H9 (cell line): ENCODE measurements at regions not wholly inside any gene's neighbourhood (a gene's known extent, or its start where the extent isn't known, plus 50 kb on each side); places are given as distances from the start of the nearest gene placed in this dataset.

Source experiments
- DNase-seq: peaks from one replicate; pipeline ENCODE4 v3.0.0-alpha.2; 2017
- H2AFZ ChIP-seq: one replicate; pipeline ENCODE4 v1.6.1; 2013; ENCODE audit warnings: mild to moderate bottlenecking, low read length, control low read depth, moderate library complexity
- H2AK5ac ChIP-seq: 2 replicates; pipeline ENCODE4 v1.6.1; 2013; ENCODE audit warnings: low read length, control low read depth, mixed read lengths; ENCODE audit not compliant: insufficient read length
- H2BK120ac ChIP-seq: one replicate; pipeline ENCODE4 v1.6.1; 2013; ENCODE audit warnings: low read depth, mild to moderate bottlenecking, low read length, control low read depth, inconsistent platforms; ENCODE audit not compliant: poor library complexity, severe bottlenecking
- H2BK12ac ChIP-seq: 2 replicates; pipeline ENCODE4 v1.6.1; 2013; ENCODE audit warnings: low read length, control low read depth, mixed read lengths, low read depth; ENCODE audit not compliant: insufficient read length
- H2BK15ac ChIP-seq: 2 replicates; pipeline ENCODE4 v1.6.1; 2013; ENCODE audit warnings: low read depth, low read length, control low read depth
- H2BK20ac ChIP-seq: one replicate; pipeline ENCODE4 v1.6.1; 2013; ENCODE audit warnings: low read depth, mild to moderate bottlenecking, low read length, control low read depth, inconsistent platforms; ENCODE audit not compliant: poor library complexity, severe bottlenecking
- H2BK5ac ChIP-seq: 2 replicates; pipeline ENCODE4 v1.6.1; 2013; ENCODE audit warnings: low read length, control low read depth, mixed read lengths; ENCODE audit not compliant: insufficient read length
- H3K14ac ChIP-seq: 2 replicates; pipeline ENCODE4 v1.6.1; 2013; ENCODE audit warnings: low read length, control low read depth; ENCODE audit not compliant: insufficient read depth
- H3K18ac ChIP-seq: 2 replicates; pipeline ENCODE4 v1.6.1; 2013; ENCODE audit warnings: low read depth, mild to moderate bottlenecking, mixed read lengths, low read length, control low read depth; ENCODE audit not compliant: insufficient read length
- H3K23ac ChIP-seq: 2 replicates; pipeline ENCODE4 v1.6.1; 2013; ENCODE audit warnings: low read length, control low read depth, mixed read lengths, low read depth; ENCODE audit not compliant: insufficient read length
- H3K23me2 ChIP-seq: 2 replicates; pipeline ENCODE4 v1.6.1; 2013; ENCODE audit warnings: low read depth, mild to moderate bottlenecking, mixed read lengths, low read length, control low read depth; ENCODE audit not compliant: insufficient read length, poor library complexity, severe bottlenecking
- H3K27ac ChIP-seq: 2 replicates; pipeline ENCODE4 v1.5.1; 2013; ENCODE audit warnings: low read length, control low read depth, mixed read lengths, low read depth; ENCODE audit not compliant: insufficient read length
- H3K27me3 ChIP-seq: 2 replicates; pipeline ENCODE4 v1.6.1; 2013; ENCODE audit warnings: low read length, control low read depth, inconsistent platforms; ENCODE audit not compliant: insufficient read depth
- H3K4ac ChIP-seq: 2 replicates; pipeline ENCODE4 v1.6.1; 2013; ENCODE audit warnings: low read depth, mild to moderate bottlenecking, control low read depth, inconsistent platforms, low read length, moderate library complexity
- H3K4me1 ChIP-seq: 2 replicates; pipeline ENCODE4 v1.6.1; 2013; ENCODE audit warnings: low read length, control low read depth, inconsistent platforms; ENCODE audit not compliant: insufficient read depth
- H3K4me2 ChIP-seq: 2 replicates; pipeline ENCODE4 v1.6.1; 2013; ENCODE audit warnings: low read length, control low read depth, mixed read lengths; ENCODE audit not compliant: insufficient read length, insufficient read depth
- H3K56ac ChIP-seq: 2 replicates; pipeline ENCODE4 v1.6.1; 2013; ENCODE audit warnings: low read depth, mild to moderate bottlenecking, mixed read lengths, low read length, control low read depth; ENCODE audit not compliant: insufficient read length
- H3K79me1 ChIP-seq: 2 replicates; pipeline ENCODE4 v1.6.1; 2013; ENCODE audit warnings: low read depth, mild to moderate bottlenecking, moderate library complexity, low read length, control low read depth, inconsistent platforms; ENCODE audit not compliant: insufficient read depth, poor library complexity, severe bottlenecking
- H3K79me2 ChIP-seq: 2 replicates; pipeline ENCODE4 v1.6.1; 2013; ENCODE audit warnings: low read length, control low read depth, inconsistent platforms; ENCODE audit not compliant: insufficient read depth
- H3K9ac ChIP-seq: 2 replicates; pipeline ENCODE4 v1.6.1; 2013; ENCODE audit warnings: low read length, control low read depth, mixed read lengths; ENCODE audit not compliant: insufficient read length; ENCODE audit errors: extremely low read depth
- H3K9me3 ChIP-seq: one replicate; pipeline ENCODE4 v1.6.1; 2013; ENCODE audit warnings: low read depth, low read length, inconsistent platforms; ENCODE audit not compliant: control insufficient read depth
- H3T11ph ChIP-seq: one replicate; pipeline ENCODE4 v1.6.1; 2013; ENCODE audit warnings: mild to moderate bottlenecking, low read length, control low read depth, inconsistent platforms
- H4K20me1 ChIP-seq: one replicate; pipeline ENCODE4 v1.6.1; 2013; ENCODE audit not compliant: control insufficient read depth, insufficient read length, insufficient read depth
- H4K5ac ChIP-seq: 2 replicates; pipeline ENCODE4 v1.6.1; 2013; ENCODE audit warnings: low read depth, mild to moderate bottlenecking, mixed read lengths, low read length, control low read depth; ENCODE audit not compliant: insufficient read length
- H4K8ac ChIP-seq: replicated peaks from 2 replicates; pipeline ENCODE4 v1.6.1; 2013; ENCODE audit warnings: low read length, control low read depth, mixed read lengths, low read depth; ENCODE audit not compliant: insufficient read length
- H4K91ac ChIP-seq: 2 replicates; pipeline ENCODE4 v1.6.1; 2013; ENCODE audit warnings: low read depth, mild to moderate bottlenecking, moderate library complexity, mixed read lengths, low read length, control low read depth; ENCODE audit not compliant: insufficient read length
- H3K27ac Mint-ChIP-seq, 3 experiments: 2 replicates in 2 of 3; 3 replicates in 1 of 3; pipeline ENCODE4 v1.8.0; 2020 to 2021; ENCODE audit warnings: mixed read lengths in 3 of 3, mild to moderate bottlenecking in 1 of 3, moderate library complexity in 1 of 3
- H3K27me3 Mint-ChIP-seq: 2 replicates; pipeline ENCODE4 v1.8.0; 2021; ENCODE audit warnings: low read depth, mild to moderate bottlenecking, moderate library complexity, mixed read lengths
- H3K36me3 Mint-ChIP-seq, 3 experiments: 2 replicates in 2 of 3; 3 replicates in 1 of 3; pipeline ENCODE4 v1.8.0; 2020 to 2021; ENCODE audit warnings: low read depth in 3 of 3, mixed read lengths in 3 of 3; ENCODE audit not compliant: insufficient read depth in 1 of 3
- H3K4me1 Mint-ChIP-seq, 2 experiments: 2 replicates each; pipeline ENCODE4 v1.8.0; 2020; ENCODE audit warnings: mixed read lengths in 2 of 2
- H3K4me3 Mint-ChIP-seq, 2 experiments: 2 replicates in 1 of 2; 3 replicates in 1 of 2; pipeline ENCODE4 v1.8.0; 2020 to 2021; ENCODE audit warnings: mild to moderate bottlenecking in 2 of 2, mixed read lengths in 2 of 2, moderate library complexity in 1 of 2
- H3K9me3 Mint-ChIP-seq, 2 experiments: 2 replicates in 1 of 2; 3 replicates in 1 of 2; pipeline ENCODE4 v1.8.0; 2020; ENCODE audit warnings: mild to moderate bottlenecking in 2 of 2, mixed read lengths in 2 of 2, moderate library complexity in 1 of 2
- WGBS: extraction: QIAGEN DNeasy Blood & Tissue Kit; methylation state at CpG from one replicate; pipeline ENCODE4 v1.1.7; 2013; ENCODE audit warnings: missing lambda C conversion rate, low lambda C conversion rate, mixed read lengths; ENCODE audit not compliant: insufficient read length; ENCODE audit errors: extremely low coverage; 5-methylcytosine and 5-hydroxymethylcytosine counted together
- TF ChIP-seq, protein P1 (sequence below): fragments of 200-600 bp; sonication (generic); conservative IDR thresholded peaks from 3 replicates; pipeline ENCODE4 v1.8.0; 2021; ENCODE audit warnings: antibody characterized with exemption, mild to moderate bottlenecking

DNA sequence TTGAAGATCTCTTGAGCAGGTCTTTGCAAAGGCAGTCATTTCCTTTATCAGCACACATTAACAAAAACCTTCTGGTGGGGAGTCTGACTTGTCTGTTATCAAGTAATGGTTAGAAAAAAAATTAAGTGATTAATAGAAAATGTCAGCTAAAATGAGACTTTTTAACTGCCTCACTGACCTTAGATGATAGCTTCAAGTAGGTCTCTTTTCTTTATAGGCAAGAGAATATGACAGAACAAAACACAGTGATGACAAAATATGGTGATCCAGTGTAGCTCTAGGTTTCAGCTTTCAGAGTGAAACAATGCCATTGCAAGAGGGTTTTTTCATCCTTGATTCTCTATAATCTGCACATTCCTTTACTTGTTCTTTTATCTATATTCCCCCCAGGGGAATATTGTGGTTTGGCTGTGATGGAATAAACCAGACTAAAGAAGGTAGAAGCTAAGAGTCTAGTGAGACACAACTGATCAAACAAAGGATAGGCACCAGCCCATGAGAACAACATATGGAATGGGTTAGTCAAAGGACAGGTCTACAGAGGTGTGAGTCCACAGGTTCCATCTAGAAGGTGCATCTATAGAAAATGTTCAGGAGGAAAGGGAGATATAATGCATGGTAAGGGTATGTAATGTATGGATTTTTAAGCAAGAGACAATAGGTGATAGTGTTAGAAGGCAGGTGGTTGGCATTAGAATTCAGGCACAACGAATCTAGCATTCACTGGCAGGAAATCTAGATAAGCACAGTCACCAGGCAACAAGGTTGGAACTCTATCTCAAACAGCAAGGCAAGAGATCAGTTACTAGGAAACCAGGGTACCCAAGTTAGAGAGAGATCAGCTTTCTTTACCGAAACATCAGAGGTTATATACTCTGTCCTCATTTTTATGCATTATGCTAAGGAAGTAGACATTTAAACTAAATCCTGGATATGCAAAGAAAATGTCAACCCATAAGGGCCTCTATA is 228.9 kb upstream of the SMLR1 start:
- Histone ChIP-seq H3T11ph (no peak overlapping the region), H3K9me3 (no peaks in the 10 kb centered on the region), H2BK120ac (no peak overlapping the region), H3K79me1 (no peaks in the 10 kb centered on the region), H3K56ac (no peak overlapping the region), H4K5ac (no peak overlapping the region), H3K18ac (no peak overlapping the region), H2AK5ac (no peak overlapping the region), H4K91ac (no peak overlapping the region), H3K4me2 (no peak overlapping the region), H3K4ac (no peak overlapping the region), H2BK5ac (no peak overlapping the region), H4K20me1 (no peaks in the 10 kb centered on the region), H2BK12ac (no peak overlapping the region), H3K14ac (no peak overlapping the region), H2BK20ac (no peak overlapping the region), H3K79me2 (no peaks in the 10 kb centered on the region), H3K23me2 (no peaks in the 10 kb centered on the region), H3K23ac (no peak overlapping the region), H4K8ac (no peak overlapping the region), H2AFZ (no peak overlapping the region), H3K4me1 (no peaks in the 10 kb centered on the region), H3K9ac (no peak overlapping the region), H2BK15ac (no peak overlapping the region), H3K27ac (no peak overlapping the region), H3K27me3 (no peaks in the 10 kb centered on the region)
- no peaks in the 10 kb centered on the region; a peak in 1 of 7 replicates for H3K36me3 Mint-ChIP-seq
- no peak overlapping the region for H3K27ac Mint-ChIP-seq
- peaks cover 2 to 4% of the 10 kb centered on the region in 2 experiments; a peak in 2 of 4 replicates for H3K4me1 Mint-ChIP-seq
- no peaks in the 10 kb centered on the region; the same call in 1 of the 2 replicates for H3K27me3 Mint-ChIP-seq
- no peaks in the 10 kb centered on the region; a peak in 1 of 5 replicates for H3K9me3 Mint-ChIP-seq
- no CpG with 5 or more reads among the region's 2 CpGs for WGBS
- TF ChIP-seq, protein P1, sequence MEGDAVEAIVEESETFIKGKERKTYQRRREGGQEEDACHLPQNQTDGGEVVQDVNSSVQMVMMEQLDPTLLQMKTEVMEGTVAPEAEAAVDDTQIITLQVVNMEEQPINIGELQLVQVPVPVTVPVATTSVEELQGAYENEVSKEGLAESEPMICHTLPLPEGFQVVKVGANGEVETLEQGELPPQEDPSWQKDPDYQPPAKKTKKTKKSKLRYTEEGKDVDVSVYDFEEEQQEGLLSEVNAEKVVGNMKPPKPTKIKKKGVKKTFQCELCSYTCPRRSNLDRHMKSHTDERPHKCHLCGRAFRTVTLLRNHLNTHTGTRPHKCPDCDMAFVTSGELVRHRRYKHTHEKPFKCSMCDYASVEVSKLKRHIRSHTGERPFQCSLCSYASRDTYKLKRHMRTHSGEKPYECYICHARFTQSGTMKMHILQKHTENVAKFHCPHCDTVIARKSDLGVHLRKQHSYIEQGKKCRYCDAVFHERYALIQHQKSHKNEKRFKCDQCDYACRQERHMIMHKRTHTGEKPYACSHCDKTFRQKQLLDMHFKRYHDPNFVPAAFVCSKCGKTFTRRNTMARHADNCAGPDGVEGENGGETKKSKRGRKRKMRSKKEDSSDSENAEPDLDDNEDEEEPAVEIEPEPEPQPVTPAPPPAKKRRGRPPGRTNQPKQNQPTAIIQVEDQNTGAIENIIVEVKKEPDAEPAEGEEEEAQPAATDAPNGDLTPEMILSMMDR: no peak
- no peak overlapping the region for H3K4me3 Mint-ChIP-seq
- DNase-seq: no peak
